HT1080 (cell line): ENCODE measurements at regions not wholly inside any gene's neighbourhood (a gene's known extent, or its start where the extent isn't known, plus 50 kb on each side); places are given as distances from the start of the nearest gene placed in this dataset.

ENCODE experiments used
- DNase-seq: peaks from one replicate; pipeline ENCODE4 v3.0.0-alpha.2; 2015; ENCODE audit warnings: low read depth

- no peak for DNase-seq
Measured at GRCh38 chr13:47178090-47178950, 281.5 kb upstream of the HTR2A start.

DNA sequence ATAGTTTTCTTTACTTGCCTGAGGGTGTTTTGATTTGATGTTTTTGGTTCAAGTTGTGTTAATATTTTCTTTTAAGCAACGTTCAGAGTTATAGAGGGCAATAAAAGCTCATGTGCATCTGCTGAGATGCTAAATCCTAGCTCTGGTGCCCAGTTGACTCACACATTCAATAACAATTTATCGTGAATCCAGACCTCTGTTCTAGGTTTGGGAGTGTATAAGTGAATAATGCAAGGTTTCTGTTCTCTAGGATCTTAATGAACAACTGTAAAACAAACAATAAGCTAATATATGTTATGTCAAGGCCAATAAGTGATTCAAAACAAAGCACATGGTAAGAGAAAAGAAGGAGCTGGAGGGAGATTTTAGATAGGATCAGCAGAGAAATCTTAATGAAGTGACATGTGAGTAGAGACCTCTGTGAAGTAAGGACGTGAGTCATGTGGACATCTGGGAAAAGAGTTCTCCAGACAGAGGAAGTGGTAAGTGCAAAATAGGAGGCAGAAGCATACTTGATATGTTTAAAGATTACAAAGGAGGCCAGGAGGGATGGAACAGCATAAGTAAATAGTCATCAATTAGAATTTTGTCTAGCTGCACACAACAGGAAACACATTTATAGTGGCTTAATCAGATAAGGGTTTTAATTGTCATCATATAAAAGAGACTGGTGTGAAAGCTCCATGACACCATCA lies 278.5 kb upstream of the HTR2A start:
- DNase-seq: peak; percentile 93

- no peak for DNase-seq
Measured at GRCh38 chr13:47170971-47171370, 274.1 kb upstream of the HTR2A start.

DNA sequence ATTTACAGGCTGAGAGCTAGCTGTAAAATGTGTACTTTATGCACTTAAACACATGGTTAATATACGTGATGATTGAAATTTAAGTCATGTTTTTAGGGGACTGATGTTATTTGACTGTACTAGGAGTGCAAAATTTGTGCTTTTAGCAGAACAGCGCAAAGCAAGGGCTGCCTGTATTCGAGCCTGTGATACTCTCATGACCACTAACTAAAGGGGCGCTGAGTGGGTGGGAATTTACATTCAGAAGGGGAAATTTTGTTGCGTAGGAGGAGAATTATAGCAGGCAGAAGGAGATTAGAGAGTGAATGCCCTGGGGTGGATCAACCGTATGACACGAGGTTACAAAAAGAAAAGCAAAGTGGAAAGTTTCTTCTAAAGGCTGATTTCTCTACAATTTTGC lies 271.8 kb upstream of the HTR2A start:
- no peak for DNase-seq

GRCh38 chr13:47168066-47168465 lies 271.2 kb upstream of the HTR2A start:
- DNase-seq: peak; percentile 72

DNA sequence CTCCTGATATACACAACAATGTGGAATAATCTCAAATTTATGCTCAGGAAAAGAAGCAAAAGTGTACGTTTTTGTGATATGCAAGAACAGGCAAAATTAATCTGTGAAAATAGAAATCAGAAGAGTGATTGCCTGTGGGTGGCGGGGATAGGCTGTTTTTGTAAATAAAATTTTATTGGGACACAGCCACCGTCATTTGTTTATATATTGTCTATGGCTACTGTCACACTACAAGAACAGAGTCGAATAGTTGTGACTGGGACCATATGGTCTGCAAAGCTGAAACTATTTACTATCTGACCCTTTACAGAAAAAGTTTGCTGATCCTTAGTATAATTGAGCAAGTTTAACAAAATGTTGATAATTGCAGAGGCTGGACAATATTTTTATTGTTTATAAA lies 269.5 kb upstream of the HTR2A start:
- no peak for DNase-seq

- no peak for DNase-seq
Measured at GRCh38 chr13:47159853-47160550, 263.1 kb upstream of the HTR2A start.

DNA sequence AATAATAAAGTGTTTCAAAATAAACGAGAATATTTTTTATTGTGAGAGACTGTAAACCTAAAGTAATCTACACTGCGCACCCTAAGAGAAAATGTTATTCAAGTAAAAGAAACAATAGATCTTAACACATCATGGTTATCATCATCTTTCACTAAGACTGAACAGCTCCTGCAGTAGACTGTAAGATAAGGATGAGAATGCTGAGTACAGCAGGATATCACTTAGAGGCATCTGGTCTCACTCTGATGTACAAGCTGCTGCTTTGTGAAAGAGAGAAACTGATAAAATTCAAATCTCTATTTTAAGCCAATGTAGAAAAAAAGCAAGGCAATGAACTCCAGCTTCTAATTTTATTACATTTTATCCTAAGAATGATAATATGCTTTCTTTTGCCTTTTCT lies 261.7 kb upstream of the HTR2A start:
- no peak for DNase-seq

DNA sequence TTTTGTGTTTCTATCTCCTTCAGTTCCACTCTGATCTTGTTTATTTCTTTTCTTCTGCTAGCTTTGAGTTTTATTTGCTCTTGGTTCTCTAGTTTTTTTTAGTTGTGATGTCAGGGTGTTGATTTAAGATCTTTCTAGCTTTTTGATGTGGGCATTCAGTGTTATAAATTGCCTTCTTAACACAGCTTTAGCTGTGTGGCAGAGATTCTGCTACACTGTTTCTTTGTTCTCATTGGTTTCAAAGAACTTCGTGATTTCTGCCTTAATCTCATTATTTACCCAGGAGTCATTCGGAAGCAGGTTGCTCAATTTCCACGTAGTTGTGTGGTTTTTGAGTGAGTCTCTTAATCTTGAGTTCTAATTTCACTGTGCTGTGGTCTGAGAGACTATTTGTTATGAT lies 251.7 kb upstream of the HTR2A start:
- peak; percentile 15 for DNase-seq

DNA sequence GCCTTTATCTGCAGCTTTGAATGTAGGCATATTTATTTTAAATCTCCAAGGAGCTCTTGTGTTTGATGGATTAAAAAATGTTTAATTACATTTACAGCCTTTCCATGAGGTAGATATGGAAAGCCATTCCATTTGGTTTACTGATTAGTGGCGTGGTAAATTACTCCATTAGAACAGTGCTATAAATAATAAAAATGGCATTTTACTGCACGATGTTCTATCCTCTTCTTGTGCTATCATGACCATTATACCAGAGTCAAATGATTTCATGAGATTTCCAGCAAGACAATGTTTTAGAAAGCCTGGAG lies 250.9 kb upstream of the HTR2A start:
- no peak for DNase-seq

DNA sequence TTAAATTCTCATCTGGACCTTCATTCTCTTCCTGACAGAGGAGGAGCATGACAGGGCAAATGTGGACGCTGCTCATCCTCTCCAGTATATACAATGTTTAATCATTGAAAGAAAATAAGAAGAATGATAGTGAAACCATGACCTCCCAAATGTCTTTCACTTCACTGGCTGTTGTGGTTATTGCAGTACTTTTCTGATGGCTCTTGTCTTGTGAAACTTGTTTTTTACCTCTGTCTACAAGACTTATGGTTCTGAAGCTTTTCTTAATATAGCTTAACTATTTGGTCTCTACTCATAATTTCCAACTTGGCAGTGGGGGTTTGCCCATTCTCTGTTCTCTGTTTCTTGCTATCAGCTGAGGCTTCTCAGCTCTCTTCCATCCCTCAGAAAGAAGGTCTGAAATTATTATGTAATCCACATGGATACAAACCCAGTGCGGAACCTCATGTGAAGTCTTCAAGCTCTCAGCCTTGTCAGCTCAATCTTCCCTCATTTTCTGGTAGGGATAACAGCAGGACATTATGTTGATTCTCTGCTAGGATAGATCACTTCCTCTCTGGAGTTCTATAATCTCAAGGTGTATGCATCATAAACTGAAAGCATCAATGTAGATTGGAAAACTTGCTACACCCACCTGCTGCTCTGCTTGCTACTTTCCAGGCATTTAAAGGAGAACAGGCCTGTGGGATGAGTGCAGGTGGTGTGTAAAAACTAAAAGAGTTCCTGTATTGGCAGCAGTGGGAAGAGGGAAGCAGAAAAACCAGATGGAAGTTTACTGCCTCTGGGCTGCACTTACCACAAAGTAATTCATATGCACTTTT lies 250.3 kb upstream of the HTR2A start:
- DNase-seq: no peak

DNA sequence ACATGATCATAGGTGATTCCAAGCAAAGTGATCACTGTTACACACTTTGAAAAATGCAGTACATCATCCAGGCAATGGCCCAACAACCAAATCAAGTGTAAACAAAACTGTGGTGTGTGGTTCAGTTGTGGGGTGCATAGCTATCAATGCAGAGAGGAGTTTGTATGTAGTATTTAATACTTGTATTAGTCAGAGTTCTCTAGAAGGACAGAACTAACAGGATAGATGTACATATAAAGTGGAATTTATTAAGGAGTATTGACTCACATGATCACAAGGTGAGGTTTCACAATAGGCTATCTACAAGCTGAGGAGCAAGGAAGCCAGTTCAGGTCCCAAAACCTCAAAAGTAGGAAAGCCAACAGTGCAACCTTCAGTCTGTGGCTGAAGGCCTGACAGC lies 249.3 kb upstream of the HTR2A start:
- peak; percentile 8 for DNase-seq

DNA sequence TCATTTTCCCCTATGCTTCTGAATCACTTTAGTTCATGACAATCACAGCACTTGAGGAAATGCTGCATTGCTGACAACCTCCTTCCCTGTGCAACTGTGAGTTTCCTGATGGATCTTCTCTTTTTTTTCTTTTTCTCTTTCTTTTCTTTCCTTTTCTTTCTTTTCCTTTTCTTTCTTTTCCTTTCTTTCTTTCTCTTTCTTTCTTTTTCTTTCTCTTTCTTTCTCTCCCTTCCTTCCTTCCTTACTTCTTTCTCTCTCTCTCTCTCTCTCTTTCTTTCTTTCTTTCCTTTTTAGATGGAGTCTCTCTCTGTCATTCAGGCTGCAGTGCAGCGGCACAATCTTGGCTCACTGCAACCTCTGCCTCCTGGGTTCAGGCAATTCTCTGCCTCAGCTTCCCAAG lies 247.9 kb upstream of the HTR2A start:
- no peak for DNase-seq

GRCh38 chr13:47142105-47142504 lies 245.3 kb upstream of the HTR2A start:
- no peak for DNase-seq

DNA sequence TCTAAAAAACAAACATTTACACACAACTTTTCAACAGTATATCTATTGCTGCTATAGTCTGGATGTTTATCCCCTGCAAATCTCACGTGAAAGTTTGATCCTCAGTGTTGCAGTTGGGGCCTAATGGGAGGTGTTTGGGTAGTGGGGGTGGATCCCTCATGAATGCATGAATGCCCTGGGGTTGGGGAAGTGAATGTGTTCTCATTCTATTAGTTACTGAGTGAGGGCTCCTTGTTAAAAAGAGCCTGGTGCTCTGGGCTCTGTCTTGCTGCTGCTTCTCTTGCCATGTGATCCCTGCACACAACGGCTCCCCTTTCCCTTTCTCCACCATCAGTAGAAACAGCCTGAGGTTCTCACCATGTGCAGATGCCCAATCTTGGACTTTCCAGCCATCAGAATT lies 242.7 kb upstream of the HTR2A start:
- DNase-seq: no peak

DNA sequence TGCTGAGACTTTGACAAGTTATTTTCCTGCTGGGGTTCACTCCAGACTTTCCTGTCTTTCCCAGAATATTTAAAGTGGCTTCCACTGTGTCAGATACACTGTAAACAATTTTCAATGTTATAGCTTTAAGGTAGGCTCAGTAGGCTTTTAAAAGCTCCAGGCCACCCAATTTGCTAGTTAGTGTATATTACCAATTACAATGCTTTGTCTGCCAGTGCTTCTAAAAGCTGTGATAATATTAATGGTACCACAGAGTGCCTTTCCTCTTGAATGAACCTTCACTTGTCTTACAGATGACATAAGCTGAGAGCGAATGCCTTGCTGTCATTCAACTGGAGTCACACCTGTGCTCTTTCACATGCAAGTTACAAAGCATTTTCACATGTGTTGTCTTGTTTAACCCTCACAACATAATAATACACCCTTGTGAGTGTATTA lies 239.7 kb upstream of the HTR2A start:
- no peak for DNase-seq

- no peak for DNase-seq
Measured at GRCh38 chr13:47135800-47136503, 239.1 kb upstream of the HTR2A start.

DNA sequence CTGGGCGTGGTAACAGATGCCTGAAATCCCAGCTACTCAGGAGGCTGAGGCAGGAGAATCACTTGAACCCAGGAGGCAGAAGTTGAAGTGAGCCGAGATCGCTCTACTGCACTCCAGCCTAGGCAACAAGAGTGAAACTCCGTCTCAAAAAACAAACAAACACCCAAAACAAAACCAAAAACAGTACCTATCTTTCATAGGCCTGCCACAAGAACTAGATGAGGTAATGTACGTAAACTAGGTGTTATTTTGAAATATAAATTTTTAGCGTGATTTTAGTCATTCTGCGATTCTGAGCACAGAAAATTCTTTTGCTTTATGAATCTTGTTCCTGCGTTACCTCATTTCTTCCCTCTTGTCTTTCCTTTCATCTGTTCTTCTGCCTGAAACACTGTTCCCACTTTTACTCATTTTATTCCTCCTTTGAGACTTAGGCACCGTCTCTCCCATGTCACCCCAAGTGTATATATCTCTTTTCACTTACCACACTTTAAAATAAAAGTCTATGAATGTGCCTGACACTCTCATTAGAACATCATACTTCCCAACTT lies 238.2 kb upstream of the HTR2A start:
- no peak for DNase-seq

DNA sequence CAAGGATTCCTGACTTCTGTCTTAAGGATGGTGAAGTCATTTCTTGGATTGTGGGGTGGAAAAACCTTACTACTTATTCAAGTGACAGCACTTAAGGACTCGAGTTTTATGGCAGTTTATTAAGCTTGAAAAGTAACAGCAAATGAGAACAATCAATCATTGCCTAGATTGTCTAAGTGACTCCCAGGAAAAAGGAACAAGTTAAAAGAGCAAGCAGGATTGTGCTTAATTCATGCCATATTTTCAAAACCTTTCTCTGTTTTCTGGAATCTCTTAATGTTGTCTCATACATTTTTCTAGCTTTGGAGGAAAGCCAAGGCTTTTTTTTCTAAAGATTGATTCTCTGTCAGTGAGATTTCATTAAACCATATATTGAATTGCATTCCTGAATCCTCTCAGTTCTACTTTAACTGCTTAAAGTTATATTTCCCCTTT lies 236.2 kb upstream of the HTR2A start:
- DNase-seq: no peak

DNA sequence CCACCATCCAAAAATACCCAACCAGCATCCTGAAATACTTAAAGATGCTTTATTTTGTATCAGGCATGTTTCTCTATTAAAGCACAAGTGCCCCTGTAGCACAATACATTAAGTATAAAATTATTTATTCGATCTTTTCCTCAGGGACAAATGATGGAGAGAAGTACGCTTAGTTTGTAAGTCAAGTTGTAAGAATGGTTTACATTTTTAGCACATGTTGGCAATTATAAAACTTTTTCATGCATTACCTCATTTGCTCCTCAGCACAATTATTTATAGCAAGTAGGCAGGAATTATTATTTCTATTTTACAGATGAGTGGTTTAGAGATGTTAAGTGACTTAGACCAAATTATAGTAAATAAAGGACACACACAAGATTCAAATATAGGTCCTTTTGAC lies 232.6 kb upstream of the HTR2A start:
- no peak for DNase-seq

DNA sequence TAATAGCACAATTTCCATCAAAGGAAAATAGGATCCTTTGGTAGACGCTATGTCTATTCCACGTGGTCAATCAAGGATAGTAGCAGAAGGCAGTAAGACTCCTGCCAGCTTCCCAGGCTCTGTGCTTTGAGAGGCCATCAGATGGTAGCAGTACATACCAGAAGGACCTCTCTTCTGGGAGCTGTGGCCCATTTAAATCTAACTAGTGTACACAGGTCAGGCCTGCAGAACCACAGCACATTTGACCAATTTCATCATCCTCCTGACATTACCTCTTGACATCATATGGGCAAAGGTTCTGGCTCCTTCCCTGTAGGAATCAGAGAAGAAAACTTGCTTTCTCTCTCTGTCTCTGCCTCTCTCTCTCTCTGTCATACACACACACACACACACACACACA lies 229.6 kb upstream of the HTR2A start:
- peak; percentile 27 for DNase-seq
